ENCODE measurements at regions not wholly inside any gene's neighbourhood (a gene's known extent, or its start where the extent isn't known, plus 50 kb on each side); places are given as distances from the start of the nearest gene placed in this dataset.

- Histone ChIP-seq H3K23me2 (ENCODE audit: low read depth, low read length) (no peaks in the 10 kb centered on the region), H3K4me1 (replicated peaks in 1 of 4; ENCODE audit: control insufficient read depth in 3 of 4, insufficient read depth in 4 of 4, low read length in 3 of 4) (no peaks in the 10 kb centered on the region), H3K79me1 (ENCODE audit: low read depth, low read length) (no peaks in the 10 kb centered on the region), H3K36me3 (ENCODE audit: control insufficient read depth in 2 of 4, insufficient read depth in 4 of 4, low read length in 3 of 4) (no peaks in the 10 kb centered on the region), H2AFZ (ENCODE audit: low read length) (no peak overlapping the region), H3K4ac (replicated peaks; ENCODE audit: insufficient read length, low read depth, low read length) (no peak overlapping the region), H2BK20ac (ENCODE audit: low read length) (no peak overlapping the region), H4K8ac (ENCODE audit: extremely low read depth, insufficient read depth, low read length) (no peak overlapping the region), H4K91ac (replicated peaks; ENCODE audit: insufficient read length, low read length) (no peak overlapping the region), H3K27ac (ENCODE audit: low read depth, low read length) (no peak overlapping the region), H2BK5ac (ENCODE audit: low read depth, low read length) (no peak overlapping the region), H3K23ac (ENCODE audit: insufficient read length) (no peak overlapping the region), H3K79me2 (ENCODE audit: control insufficient read depth in 1 of 2, insufficient read depth in 2 of 2, low read length in 2 of 2) (no peaks in the 10 kb centered on the region), H3K4me2 (ENCODE audit: insufficient read depth in 1 of 2, low read depth in 2 of 2, low read length in 2 of 2) (no peak overlapping the region), H2BK120ac (replicated peaks; ENCODE audit: low read depth, low read length) (no peak overlapping the region), H3K9me3 (ENCODE audit: insufficient read depth in 2 of 2, low read depth in 1 of 2, low read length in 1 of 2) (no peaks in the 10 kb centered on the region), H4K5ac (ENCODE audit: insufficient read length, low read depth, low read length) (no peak overlapping the region), H3K9ac (replicated peaks in 1 of 4; ENCODE audit: extremely low read depth in 1 of 4, low read depth in 3 of 4, low read length in 3 of 4) (no peak overlapping the region), H3K14ac (ENCODE audit: insufficient read length) (no peak overlapping the region), H2BK12ac (ENCODE audit: low read depth, low read length) (no peak overlapping the region), H3K56ac (replicated peaks; ENCODE audit: insufficient read length, low read depth, low read length) (no peak overlapping the region), H2AK5ac (ENCODE audit: low read depth, low read length) (no peak overlapping the region), H3K18ac (ENCODE audit: extremely low read depth, low read length) (no peak overlapping the region), H4K20me1 (replicated peaks in 1 of 2; ENCODE audit: control insufficient read depth in 1 of 2, insufficient read depth in 2 of 2, low read length in 2 of 2) (no peaks in the 10 kb centered on the region), H3K4me3 (ENCODE audit: extremely low read depth in 1 of 4, insufficient read depth in 2 of 4, low read depth in 3 of 4, low read length in 4 of 4) (no peak overlapping the region), H3K27me3 (replicated peaks in 1 of 4; ENCODE audit: control insufficient read depth in 3 of 4, extremely low read depth in 1 of 4, insufficient read depth in 3 of 4, low read length in 3 of 4) (no peaks in the 10 kb centered on the region), H2BK15ac (ENCODE audit: low read length) (no peak overlapping the region)
- FAIRE-seq = no peak
- CTCF ChIA-PET (ENCODE audit: partially characterized antibody) = interaction anchor here (0.7 to 2.1 kb wide), 8 partner anchors 11 to 555 kb away, joined by 3 to 12 read pairs (median 4); no protein-coding TSS in a partner anchor
- POLR2A ChIA-PET (ENCODE audit: partially characterized antibody) = no interaction called here
- no peak for DNase-seq (ENCODE audit: low read depth in 1 of 2, low spot score in 2 of 2)
- WGBS, 2 experiments (ENCODE audit: extremely low coverage in 1 of 2, insufficient coverage in 1 of 2, insufficient read length in 1 of 2, insufficient replicate concordance in 2 of 2, low coverage in 1 of 2, low lambda C conversion rate in 2 of 2, missing lambda C conversion rate in 1 of 2) = 92% methylated on average over 1 of the region's 1 CpG; no CpG with 5 or more reads in 1 of the 2 experiments
- no peak for TF ChIP-seq CHD7 (IDR thresholded peaks at IDR 0.05; ENCODE audit: insufficient replicate concordance, low read length)
These were observed 624.1 kb upstream of the USP24 start for GRCh38 chr1:55839221-55839620.
